IMR-90 (cell line): ENCODE measurements at regions not wholly inside any gene's neighbourhood (a gene's known extent, or its start where the extent isn't known, plus 50 kb on each side); places are given as distances from the start of the nearest gene placed in this dataset.

Experiments used
- ATAC-seq: fragments of 200-7000 bp; cut with Tn5 transposase; 2 replicates; pipeline ENCODE4 v1.9.1; 2020; ENCODE audit warnings: low read depth, mild to moderate bottlenecking, moderate library complexity
- BruUV-seq: library from RNA; stranded (reverse); fragments of 400-500 nt; replicated peaks from 2 replicates; lab custom pipeline; 2021; lab: Mats Ljungman, UMichigan
- CTCF ChIA-PET: fragments of 300-600 bp; formaldehyde crosslinking; extraction: SDS; loops from one replicate; lab custom pipeline; 2021; ENCODE audit warnings: antibody characterized with exemption; lab: Yijun Ruan, JAX
- POLR2A ChIA-PET: fragments of 300-600 bp; sonication (Branson Sonifier 250); formaldehyde crosslinking; loops from one replicate; lab custom pipeline; 2022; ENCODE audit warnings: antibody characterized with exemption; ENCODE audit not compliant: unreplicated experiment; lab: Charles Lee
- DNase-seq: peaks from one replicate; pipeline ENCODE4 v3.0.0; 2013
- H2AFZ ChIP-seq: replicated peaks from 2 replicates; pipeline ENCODE3; 2013; ENCODE audit warnings: low read length, mild to moderate bottlenecking; ENCODE audit not compliant: poor library complexity
- H2AK5ac ChIP-seq: 2 replicates; pipeline ENCODE4 v1.6.1; 2013; ENCODE audit warnings: low read depth, low read length, inconsistent platforms
- H2AK9ac ChIP-seq: replicated peaks from 2 replicates; pipeline ENCODE3; 2013; ENCODE audit warnings: mild to moderate bottlenecking, low read depth, low read length, moderate library complexity; ENCODE audit not compliant: poor library complexity
- H2BK120ac ChIP-seq: 2 replicates; pipeline ENCODE4 v1.6.1; 2013; ENCODE audit warnings: low read depth, low read length, inconsistent platforms
- H2BK15ac ChIP-seq: 3 replicates; pipeline ENCODE4 v1.6.1; 2013; ENCODE audit warnings: low read depth, low read length, inconsistent platforms
- H2BK20ac ChIP-seq: 2 replicates; pipeline ENCODE4 v1.6.1; 2013; ENCODE audit warnings: low read depth, mild to moderate bottlenecking, inconsistent platforms, low read length, moderate library complexity
- H2BK5ac ChIP-seq: 2 replicates; pipeline ENCODE4 v1.6.1; 2013; ENCODE audit warnings: mild to moderate bottlenecking, low read depth, low read length, inconsistent platforms; ENCODE audit not compliant: poor library complexity, severe bottlenecking
- H3K14ac ChIP-seq: replicated peaks from 2 replicates; pipeline ENCODE4 v1.6.1; 2013; ENCODE audit warnings: low read depth, low read length, inconsistent platforms
- H3K18ac ChIP-seq: 2 replicates; pipeline ENCODE4 v1.6.1; 2013; ENCODE audit warnings: low read depth, low read length, control low read depth
- H3K23ac ChIP-seq: 2 replicates; pipeline ENCODE4 v1.6.1; 2013; ENCODE audit warnings: low read depth, low read length, inconsistent platforms
- H3K27ac ChIP-seq: 2 replicates; pipeline ENCODE4 v1.5.1; 2013; ENCODE audit warnings: mild to moderate bottlenecking, control low read depth, low read length; ENCODE audit not compliant: insufficient read depth
- H3K27me3 ChIP-seq: 2 replicates; pipeline ENCODE4 v1.6.1; 2013; ENCODE audit warnings: low read length; ENCODE audit not compliant: control insufficient read depth, insufficient read depth
- H3K36me3 ChIP-seq: 2 replicates; pipeline ENCODE4 v1.6.1; 2013; ENCODE audit warnings: low read length, mixed read lengths; ENCODE audit not compliant: control insufficient read depth, insufficient read depth
- H3K4ac ChIP-seq: 2 replicates; pipeline ENCODE4 v1.6.1; 2013; ENCODE audit warnings: low read depth, low read length, inconsistent platforms
- H3K4me1 ChIP-seq: 2 replicates; pipeline ENCODE4 v1.6.1; 2013; ENCODE audit warnings: low read length, mixed read lengths; ENCODE audit not compliant: control insufficient read depth, insufficient read depth
- H3K4me2 ChIP-seq: 2 replicates; pipeline ENCODE4 v1.6.1; 2013; ENCODE audit warnings: low read depth, mild to moderate bottlenecking, control low read depth, low read length, moderate library complexity
- H3K4me3 ChIP-seq: 2 replicates; pipeline ENCODE4 v1.5.1; 2013; ENCODE audit warnings: low read depth, mild to moderate bottlenecking, control low read depth, low read length, moderate library complexity; ENCODE audit not compliant: insufficient read depth
- H3K56ac ChIP-seq: 2 replicates; pipeline ENCODE4 v1.6.1; 2013; ENCODE audit warnings: low read length, inconsistent platforms; ENCODE audit not compliant: insufficient read depth; ENCODE audit errors: extremely low read depth
- H3K79me1 ChIP-seq, 2 experiments: 2 replicates each; pipeline ENCODE4 v1.6.1; 2013; ENCODE audit warnings: low read length in 2 of 2, inconsistent platforms in 1 of 2, low read depth in 1 of 2
- H3K9ac ChIP-seq: 2 replicates; pipeline ENCODE4 v1.6.1; 2013; ENCODE audit warnings: low read depth, low read length, control low read depth
- H3K9me1 ChIP-seq: 2 replicates; pipeline ENCODE4 v1.6.1; 2013; ENCODE audit warnings: low read length, inconsistent platforms; ENCODE audit not compliant: insufficient read depth
- H3K9me3 ChIP-seq: 2 replicates; pipeline ENCODE4 v1.6.1; 2013; ENCODE audit warnings: low read length; ENCODE audit not compliant: control insufficient read depth, insufficient read depth
- H4K20me1 ChIP-seq: 2 replicates; pipeline ENCODE4 v1.6.1; 2013; ENCODE audit warnings: low read length, inconsistent platforms; ENCODE audit not compliant: insufficient read depth
- H4K5ac ChIP-seq: 2 replicates; pipeline ENCODE4 v1.6.1; 2013; ENCODE audit warnings: mild to moderate bottlenecking, low read depth, low read length, control low read depth
- H4K8ac ChIP-seq, 2 experiments: 2 replicates each; pipeline ENCODE4 v1.6.1; 2013; ENCODE audit warnings: low read depth in 2 of 2, low read length in 2 of 2, control low read depth in 1 of 2, inconsistent platforms in 1 of 2
- H4K91ac ChIP-seq: 2 replicates; pipeline ENCODE4 v1.6.1; 2013; ENCODE audit warnings: low read depth, low read length, inconsistent platforms; ENCODE audit not compliant: insufficient read depth
- BHLHE40 ChIP-seq: fragments of 150-350 bp; IDR thresholded peaks from 2 replicates; pipeline ENCODE4 v1.6.1; 2016; ENCODE audit warnings: mild to moderate bottlenecking, low read depth, low read length
- CHD1 ChIP-seq: IDR thresholded peaks from 2 replicates; pipeline ENCODE4 v1.6.1; 2012; ENCODE audit warnings: low read depth, low read length, improper control_type of control experiment
- MAZ ChIP-seq: IDR thresholded peaks from 2 replicates; pipeline ENCODE4 v1.6.1; 2012; ENCODE audit warnings: low read depth, mild to moderate bottlenecking, low read length, improper control_type of control experiment, moderate library complexity, borderline replicate concordance
- MXI1 ChIP-seq: IDR thresholded peaks from 2 replicates; pipeline ENCODE4 v1.6.1; 2012; ENCODE audit warnings: low read depth, mild to moderate bottlenecking, low read length, moderate library complexity, borderline replicate concordance
- NFE2L2 ChIP-seq: fragments of 150-350 bp; IDR thresholded peaks from 2 replicates; pipeline ENCODE4 v1.6.1; 2016; ENCODE audit warnings: low read depth, mild to moderate bottlenecking, low read length
- RFX5 ChIP-seq: IDR thresholded peaks from 2 replicates; pipeline ENCODE4 v1.8.0; 2012; ENCODE audit warnings: low read depth, mild to moderate bottlenecking, low read length, moderate library complexity
- WGBS, 2 experiments: methylation state at CpG; one replicate each; pipeline versions ENCODE4 v1.1.5 to v1.1.7; 2013; ENCODE audit warnings: missing lambda C conversion rate in 2 of 2; ENCODE audit not compliant: insufficient read length in 1 of 2; ENCODE audit errors: extremely low coverage in 2 of 2; 5-methylcytosine and 5-hydroxymethylcytosine counted together
- dilution Hi-C: fragments of 300-500 bp; cut with HindIII; formaldehyde crosslinking; loops from one replicate; pipeline ENCODE4 v1.14.3; 2018; ENCODE audit warnings: low sequenced_read_pairs; ENCODE audit not compliant: unreplicated experiment
- in situ Hi-C: fragments of 300-500 bp; cut with MboI; formaldehyde crosslinking; loops from 3 replicates; pipeline ENCODE4 v1.14.3; 2019; ENCODE audit warnings: low sequenced_read_pairs, inconsistent platforms, mixed read lengths
- intact Hi-C: fragments of 100-400 bp; cut with micrococcal nuclease; formaldehyde crosslinking; loops from 2 replicates; pipeline ENCODE4 v1.10.0; 2022

DNA sequence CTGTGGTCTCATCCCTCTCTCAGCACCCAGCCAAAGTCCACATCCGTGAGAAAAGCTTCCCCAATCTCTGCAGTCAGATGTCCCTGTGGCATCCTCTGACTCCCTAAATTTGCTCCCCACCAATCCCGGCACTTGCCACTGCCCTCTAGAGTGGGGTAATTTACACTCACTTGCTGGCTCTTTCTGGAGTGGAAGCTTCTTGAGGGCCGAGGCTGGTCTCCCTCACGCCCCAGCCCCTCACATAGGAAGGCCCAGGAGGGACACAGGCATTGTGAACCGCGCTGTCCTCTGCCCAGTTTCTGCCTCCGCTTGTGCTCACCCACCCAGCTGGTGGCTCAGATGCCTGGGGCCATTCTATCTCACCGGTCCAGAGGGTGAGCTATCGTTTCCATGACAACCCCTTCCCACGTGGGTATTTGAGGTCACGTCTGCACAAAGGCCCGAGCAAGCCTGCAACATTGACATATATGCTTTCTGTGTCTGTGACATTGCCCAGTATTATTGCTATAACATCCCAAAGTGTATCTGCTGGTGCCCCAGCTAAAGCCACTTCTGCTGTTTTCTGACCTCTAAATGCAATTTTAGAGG, 97.3 kb upstream of the CTBP2 start:
- in situ Hi-C loops, result no loop called here
- Histone ChIP-seq H2BK15ac (no peak overlapping the region), H3K9ac (no peak overlapping the region), H3K9me3 (no peaks in the 10 kb centered on the region), H2AK5ac (no peak overlapping the region), H4K20me1 (no peaks in the 10 kb centered on the region), H3K4me1 (no peaks in the 10 kb centered on the region), H3K14ac (no peak overlapping the region), H2BK20ac (no peak overlapping the region), H3K18ac (no peak overlapping the region), H2BK5ac (no peak overlapping the region), H4K91ac (no peak overlapping the region), H2AFZ (peak overlapping the region; percentile 19), H3K4ac (no peak overlapping the region), H3K4me3 (no peak overlapping the region), H4K5ac (no peak overlapping the region), H3K9me1 (no peaks in the 10 kb centered on the region), H4K8ac (no peak overlapping the region), H3K4me2 (no peak overlapping the region), H3K27me3 (peaks cover 2% of the 10 kb centered on the region; the same call in 1 of the 2 replicates), H3K27ac (no peak overlapping the region), H3K56ac (no peak overlapping the region), H2BK120ac (no peak overlapping the region), H2AK9ac (no peak overlapping the region), H3K36me3 (no peaks in the 10 kb centered on the region), H3K79me1 (no peaks in the 10 kb centered on the region), H3K23ac (no peak overlapping the region)
- ATAC-seq (no peak; the same call in 1 of the 2 replicates), DNase-seq (no peak)
- WGBS, 2 experiments, result 30% methylated on average over 2 of the region's 12 CpGs; no CpG with 5 or more reads in 1 of the 2 experiments
- POLR2A ChIA-PET, result no interaction called here
- no TSS peak for BruUV-seq
- dilution Hi-C loops, result no loop called here
- TF ChIP-seq BHLHE40 (no peak), MXI1 (no peak), CHD1 (no peak), RFX5 (no peak), MAZ (no peak), NFE2L2 (no peak)
- intact Hi-C loops, result no loop called here
- CTCF ChIA-PET, result interaction anchor here (1.0 kb wide), 1 partner anchor 9 kb away, joined by 3 read pairs; no protein-coding TSS in a partner anchor
